HepG2 (cell line): ENCODE measurements at regions not wholly inside any gene's neighbourhood (a gene's known extent, or its start where the extent isn't known, plus 50 kb on each side); places are given as distances from the start of the nearest gene placed in this dataset.

Experiments used
- ATAC-seq: fragments of 200-7000 bp; cut with Tn5 transposase; 3 replicates; pipeline ENCODE4 v1.9.1; 2020; ENCODE audit warnings: mild to moderate bottlenecking, moderate library complexity
- BruUV-seq: library from RNA; stranded (reverse); fragments of 400-500 nt; replicated peaks from 2 replicates; lab custom pipeline; 2021; lab: Mats Ljungman, UMichigan
- CTCF ChIA-PET: fragments of 300-600 bp; formaldehyde crosslinking; extraction: SDS; loops from one replicate; lab custom pipeline; 2021; ENCODE audit warnings: low total read pairs, inconsistent platforms, low intra/inter-chr PET ratio; lab: Yijun Ruan, JAX
- POLR2A ChIA-PET: fragments of 350-600 bp; sonication (Branson Sonifier 250); formaldehyde crosslinking; loops from one replicate; lab custom pipeline; 2020; ENCODE audit warnings: antibody characterized with exemption, inconsistent platforms; lab: Yijun Ruan, JAX
- DNase-seq: peaks from one replicate; pipeline ENCODE4 v3.0.0-alpha.2; 2015; ENCODE audit warnings: low spot score
- FAIRE-seq: peaks from 3 replicates; lab custom pipeline; 2011; peaks lifted over from hg19 to GRCh38; lab: Jason Lieb, UNC
- H2AFZ ChIP-seq: one replicate; pipeline ENCODE4 v1.6.1; 2011; ENCODE audit warnings: low read length, inconsistent platforms
- H3K27ac ChIP-seq: fragments of 300-600 bp; 3 replicates; pipeline ENCODE4 v1.8.0; 2011; ENCODE audit warnings: mixed run types, mild to moderate bottlenecking, mixed read lengths, low read length, inconsistent platforms; ENCODE audit not compliant: insufficient read depth; ENCODE audit errors: extremely low read length
- H3K27me3 ChIP-seq, 2 experiments: fragments of 200-600 bp in 1 of 2; 2 replicates in 1 of 2; 3 replicates in 1 of 2; pipeline versions ENCODE4 v1.6.0 to v1.8.0; 2011; ENCODE audit warnings: low read length in 2 of 2, mild to moderate bottlenecking in 2 of 2, moderate library complexity in 2 of 2, inconsistent platforms in 1 of 2; ENCODE audit not compliant: insufficient read depth in 2 of 2, control insufficient read depth in 1 of 2
- H3K36me3 ChIP-seq, 2 experiments: fragments of 200-600 bp in 1 of 2; replicated peaks in 1 of 2; 2 replicates in 1 of 2; 3 replicates in 1 of 2; pipeline versions ENCODE4 v1.5.1 to v1.8.0; 2011; ENCODE audit warnings: low read length in 2 of 2, inconsistent platforms in 1 of 2; ENCODE audit not compliant: insufficient read depth in 2 of 2, control insufficient read depth in 1 of 2
- H3K4me1 ChIP-seq: 2 replicates; pipeline ENCODE4 v1.5.1; 2012; ENCODE audit warnings: low read length, inconsistent platforms; ENCODE audit not compliant: insufficient read depth
- H3K4me2 ChIP-seq: 2 replicates; pipeline ENCODE4 v1.6.0; 2011; ENCODE audit warnings: low read depth, low read length, inconsistent platforms
- H3K4me3 ChIP-seq, 3 experiments: fragments of 200-600 bp in 1 of 3; sonication (generic), shearing (Covaris generic) in 1 of 3; replicated peaks in 1 of 3; 2 replicates each; pipeline ENCODE4 v1.5.1; 2011 to 2016; ENCODE audit warnings: low read length in 3 of 3, inconsistent platforms in 2 of 3, low read depth in 2 of 3, mild to moderate bottlenecking in 2 of 3, control low read depth in 1 of 3, mixed read lengths in 1 of 3; ENCODE audit not compliant: insufficient read depth in 1 of 3
- H3K79me2 ChIP-seq: one replicate; pipeline ENCODE4 v1.6.1; 2011; ENCODE audit warnings: low read length, inconsistent platforms; ENCODE audit not compliant: insufficient read depth
- H3K9ac ChIP-seq: 2 replicates; pipeline ENCODE4 v1.6.0; 2011; ENCODE audit warnings: mild to moderate bottlenecking, low read depth, low read length, inconsistent platforms; ENCODE audit not compliant: insufficient read depth
- H3K9me3 ChIP-seq: 2 replicates; pipeline ENCODE4 v1.5.1; 2012; ENCODE audit warnings: mild to moderate bottlenecking, low read length
- H4K20me1 ChIP-seq: 2 replicates; pipeline ENCODE4 v1.6.0; 2011; ENCODE audit warnings: inconsistent platforms, mild to moderate bottlenecking, low read length, moderate library complexity; ENCODE audit not compliant: insufficient read depth
- ARNTL ChIP-seq: sonication (generic); formaldehyde crosslinking; IDR thresholded peaks from 2 replicates; pipeline ENCODE4 v1.4.0; 2020; ENCODE audit warnings: mild to moderate bottlenecking, missing genetic modification reagents
- BRD4 ChIP-seq: sonication (generic); formaldehyde crosslinking; IDR thresholded peaks from 2 replicates; pipeline ENCODE4 v1.4.0; 2020; ENCODE audit warnings: missing genetic modification reagents
- DRAP1 ChIP-seq: IDR thresholded peaks from 2 replicates; pipeline ENCODE4 v1.6.1; 2016; ENCODE audit warnings: missing genetic modification reagents, missing compliant biosample characterization
- EZH2 ChIP-seq: conservative IDR thresholded peaks from 2 replicates; pipeline ENCODE4 v1.6.1; 2012; ENCODE audit warnings: mild to moderate bottlenecking, low read depth, low read length, moderate library complexity
- FOXJ3 ChIP-seq: sonication (generic); formaldehyde crosslinking; IDR thresholded peaks from 2 replicates; pipeline ENCODE4 v1.4.0; 2020; ENCODE audit warnings: missing genetic modification reagents, mild to moderate bottlenecking, borderline replicate concordance
- FOXO1 ChIP-seq: sonication (generic); formaldehyde crosslinking; IDR thresholded peaks from 2 replicates; pipeline ENCODE4 v1.4.0; 2020; ENCODE audit warnings: missing genetic modification reagents
- HCFC1 ChIP-seq: fragments of 150-350 bp; IDR thresholded peaks from 2 replicates; pipeline ENCODE4 v1.6.1; 2014; ENCODE audit warnings: low read depth, low read length
- IRF9 ChIP-seq: sonication (generic); formaldehyde crosslinking; IDR thresholded peaks from 2 replicates; pipeline ENCODE4 v1.8.0; 2022; ENCODE audit warnings: missing genetic modification reagents, mild to moderate bottlenecking, borderline replicate concordance
- PBX2 ChIP-seq: IDR thresholded peaks from 2 replicates; pipeline ENCODE4 v1.6.1; 2016; ENCODE audit warnings: control low read depth
- PCBP1 ChIP-seq: fragments of 200-400 bp; formaldehyde crosslinking; IDR thresholded peaks from 2 replicates; pipeline ENCODE4 v1.6.1; 2017; ENCODE audit warnings: mild to moderate bottlenecking, low read depth, low read length, borderline replicate concordance
- RERE ChIP-seq: IDR thresholded peaks from 2 replicates; pipeline ENCODE4 v1.6.1; 2016; ENCODE audit warnings: low read depth, missing genetic modification reagents, missing compliant biosample characterization
- STAG1 ChIP-seq: sonication (generic); formaldehyde crosslinking; IDR thresholded peaks from 2 replicates; pipeline ENCODE4 v1.4.0; 2020; ENCODE audit warnings: missing genetic modification reagents
- TCF7L2 ChIP-seq: IDR thresholded peaks from 2 replicates; pipeline ENCODE4 v1.6.1; 2011; ENCODE audit warnings: mild to moderate bottlenecking, low read depth, low read length, moderate library complexity
- ZFP36L1 ChIP-seq: sonication (generic); formaldehyde crosslinking; IDR thresholded peaks from 2 replicates; pipeline ENCODE4 v1.8.0; 2022; ENCODE audit warnings: mild to moderate bottlenecking, missing genetic modification reagents, moderate library complexity
- ZNF430 ChIP-seq: sonication (generic); formaldehyde crosslinking; IDR thresholded peaks from 2 replicates; pipeline ENCODE4 v1.9.0; 2021; ENCODE audit warnings: mild to moderate bottlenecking, missing genetic modification reagents
- ZNF577 ChIP-seq: sonication (generic); formaldehyde crosslinking; IDR thresholded peaks from 2 replicates; pipeline ENCODE4 v1.4.0; 2020; ENCODE audit warnings: mild to moderate bottlenecking, low read depth, missing genetic modification reagents, borderline replicate concordance
- ZNF816 ChIP-seq: sonication (generic); formaldehyde crosslinking; IDR thresholded peaks from 2 replicates; pipeline ENCODE4 v1.8.0; 2022; ENCODE audit warnings: missing genetic modification reagents, mild to moderate bottlenecking, borderline replicate concordance
- ZSCAN22 ChIP-seq: sonication (generic); formaldehyde crosslinking; IDR thresholded peaks from 2 replicates; pipeline ENCODE4 v1.4.0; 2020; ENCODE audit warnings: mild to moderate bottlenecking, missing genetic modification reagents
- WGBS: methylation state at CpG from one replicate; pipeline ENCODE4 v1.1.6; 2017; ENCODE audit warnings: low lambda C conversion rate; 5-methylcytosine and 5-hydroxymethylcytosine counted together
- in situ Hi-C: cut with HindIII; loops from 2 replicates; pipeline ENCODE4 v1.10.0; 2017; ENCODE audit warnings: low pct_unique_long_range_greater_than_20kb; ENCODE audit not compliant: extremely low pct_ligation_motif_present
- intact Hi-C: fragments of 100-400 bp; cut with micrococcal nuclease; formaldehyde crosslinking; loops from one replicate; pipeline ENCODE4 v1.10.0; 2022; ENCODE audit not compliant: unreplicated experiment

GRCh38 chr18:10245846-10246175, 208.6 kb upstream of the APCDD1 start:
- ATAC-seq (no peak), DNase-seq (no peak), FAIRE-seq (no peak)
- 46% methylated on average over 5 of the region's 6 CpGs for WGBS
- Histone ChIP-seq H3K27me3 (peaks cover 1 to 14% of the 10 kb centered on the region in 2 experiments; a peak in 2 of 5 replicates), H2AFZ (no peak overlapping the region), H3K9ac (no peak overlapping the region), H3K4me1 (no peaks in the 10 kb centered on the region), H3K27ac (no peak overlapping the region), H3K36me3 (no peaks in the 10 kb centered on the region), H4K20me1 (no peaks in the 10 kb centered on the region), H3K79me2 (no peaks in the 10 kb centered on the region), H3K4me2 (no peak overlapping the region), H3K9me3 (no peaks in the 10 kb centered on the region), H3K4me3 (no peak overlapping the region)
- intact Hi-C loops (no loop called here), in situ Hi-C loops (no loop called here)
- TF ChIP-seq PCBP1 (no peak), HCFC1 (no peak), ZNF577 (CRISPR knock-in tag) (no peak), TCF7L2 (no peak), ARNTL (CRISPR knock-in tag) (no peak), FOXJ3 (no peak), IRF9 (CRISPR knock-in tag) (no peak), RERE (CRISPR knock-in tag) (no peak), ZFP36L1 (CRISPR knock-in tag) (no peak), PBX2 (CRISPR knock-in tag) (no peak), EZH2 (no peak), STAG1 (no peak), FOXO1 (no peak), ZSCAN22 (CRISPR knock-in tag) (no peak), ZNF816 (CRISPR knock-in tag) (no peak), DRAP1 (no peak), ZNF430 (CRISPR knock-in tag) (no peak), BRD4 (CRISPR knock-in tag) (no peak)
- ChIA-PET CTCF (no interaction called here), POLR2A (no interaction called here)
- BruUV-seq, result no TSS peak
